OCI-LY3 (cell line): ENCODE measurements at regions not wholly inside any gene's neighbourhood (a gene's known extent, or its start where the extent isn't known, plus 50 kb on each side); places are given as distances from the start of the nearest gene placed in this dataset.
"Not testable (repeated sequence)": the region's sequence is repeated elsewhere in the genome, so short reads cannot be mapped to it uniquely, and the experiment has no call there.

Experiments used
- CTCF ChIP-seq: fragments of 200-600, 300-600 bp; sonication (generic); IDR thresholded peaks from 2 replicates; pipeline ENCODE4 v1.5.1; 2014; ENCODE audit warnings: antibody characterized with exemption, low read length, low read depth
- EZH2phosphoT487 ChIP-seq: fragments of 200-600 bp; shearing (Covaris generic); IDR thresholded peaks from 2 replicates; pipeline ENCODE4 v1.6.1; 2018; ENCODE audit warnings: antibody characterized with exemption, mixed run types, low read depth

DNA sequence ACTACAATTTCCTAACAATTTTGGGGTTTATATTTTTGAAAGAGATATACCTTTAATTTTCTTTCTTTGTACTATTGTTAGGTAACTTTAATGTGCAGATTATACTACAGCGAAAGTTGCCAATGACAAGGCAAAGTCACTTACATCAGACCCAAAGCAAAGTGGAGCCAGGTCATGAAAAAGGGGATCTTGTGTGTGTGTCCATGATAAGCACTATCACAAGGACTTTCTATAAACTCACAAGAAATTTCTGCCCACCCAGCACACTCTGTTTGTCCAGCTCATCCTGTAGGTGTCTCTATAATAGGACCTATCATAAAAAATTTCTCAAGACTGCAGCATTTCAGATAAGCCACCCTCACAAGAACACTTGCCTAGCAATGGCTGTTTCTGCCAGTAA, 85.7 kb upstream of the TP53BP2 start:
- TF ChIP-seq CTCF, EZH2phosphoT487: not testable (repeated sequence)
